NCI-H1092 treated with DMSO at 0.1 percent for 48 hours (cell line): ENCODE measurements at regions not wholly inside any gene's neighbourhood (a gene's known extent, or its start where the extent isn't known, plus 50 kb on each side); places are given as distances from the start of the nearest gene placed in this dataset.
"Not testable (repeated sequence)": the region's sequence is repeated elsewhere in the genome, so short reads cannot be mapped to it uniquely, and the experiment has no call there.

Experiments used
- DNase-seq: peaks from one replicate; lab custom pipeline; 2025; lab: John Stamatoyannopoulos, UW

GRCh38 chr2:199569336-199569735, 111.6 kb upstream of the SATB2 start:
- DNase-seq: no peak

- no peak for DNase-seq
Observed at GRCh38 chr2:199558156-199558555, 100.4 kb upstream of the SATB2 start.

GRCh38 chr2:199556527-199557285, 99.0 kb upstream of the SATB2 start:
- no peak for DNase-seq

GRCh38 chr2:199554026-199554425, 96.3 kb upstream of the SATB2 start:
- DNase-seq: no peak

GRCh38 chr2:199552141-199552540, 94.4 kb upstream of the SATB2 start:
- no peak for DNase-seq

GRCh38 chr2:199543606-199544172, 86.0 kb upstream of the SATB2 start:
- no peak for DNase-seq

GRCh38 chr2:199535445-199536177, 77.9 kb upstream of the SATB2 start:
- no peak for DNase-seq

- not testable (repeated sequence) for DNase-seq
Observed at GRCh38 chr2:199533873-199534272, 76.1 kb upstream of the SATB2 start.

- no peak for DNase-seq
Observed at GRCh38 chr2:199527071-199527470, 69.3 kb upstream of the SATB2 start.

- DNase-seq: no peak
Observed at GRCh38 chr2:199524689-199525574, 67.2 kb upstream of the SATB2 start.

GRCh38 chr2:199509403-199509802, 51.7 kb upstream of the SATB2 start:
- no peak for DNase-seq
